Parathyroid adenoma (tissue), 2 donors: ENCODE measurements at regions not wholly inside any gene's neighbourhood (a gene's known extent, or its start where the extent isn't known, plus 50 kb on each side); places are given as distances from the start of the nearest gene placed in this dataset.

Experiments used
- H2AFZ ChIP-seq: fragments of 300-600 bp; sonication (generic); one replicate; pipeline ENCODE4 v1.7.0; 2017; ENCODE audit warnings: antibody characterized with exemption, mild to moderate bottlenecking
- H3K27ac ChIP-seq: fragments of 300-600 bp; sonication (generic); one replicate; pipeline ENCODE4 v1.7.0; 2017
- H3K27me3 ChIP-seq: fragments of 300-600 bp; sonication (generic); one replicate; pipeline ENCODE4 v1.7.0; 2017; ENCODE audit warnings: low read length; ENCODE audit not compliant: control insufficient read depth, insufficient read depth
- H3K36me3 ChIP-seq: fragments of 300-600 bp; sonication (generic); one replicate; pipeline ENCODE4 v1.7.0; 2017; ENCODE audit warnings: low read length; ENCODE audit not compliant: control insufficient read depth, insufficient read depth
- H3K4me1 ChIP-seq: fragments of 300-600 bp; sonication (generic); one replicate; pipeline ENCODE4 v1.7.0; 2017; ENCODE audit warnings: control low read depth
- H3K4me2 ChIP-seq: fragments of 300-600 bp; sonication (generic); one replicate; pipeline ENCODE4 v1.7.0; 2017; ENCODE audit warnings: low read length
- H3K4me3 ChIP-seq: fragments of 300-600 bp; sonication (generic); one replicate; pipeline ENCODE4 v1.7.0; 2017; ENCODE audit warnings: low read depth, low read length
- H3K79me2 ChIP-seq: fragments of 300-600 bp; sonication (generic); one replicate; pipeline ENCODE4 v1.7.0; 2017; ENCODE audit warnings: control low read depth
- H3K9ac ChIP-seq: fragments of 300-600 bp; sonication (generic); one replicate; pipeline ENCODE4 v1.7.0; 2017; ENCODE audit warnings: mild to moderate bottlenecking
- H3K9me3 ChIP-seq: fragments of 300-600 bp; sonication (generic); one replicate; pipeline ENCODE4 v1.7.0; 2017; ENCODE audit warnings: low read length; ENCODE audit not compliant: control insufficient read depth
- TF ChIP-seq, protein P1 (sequence below): fragments of 300-600 bp; sonication (generic); IDR thresholded peaks from one replicate; pipeline ENCODE4 v1.7.0; 2017; ENCODE audit warnings: antibody characterized with exemption, mild to moderate bottlenecking
- donor health status: primary hyperparathyroidism.

DNA sequence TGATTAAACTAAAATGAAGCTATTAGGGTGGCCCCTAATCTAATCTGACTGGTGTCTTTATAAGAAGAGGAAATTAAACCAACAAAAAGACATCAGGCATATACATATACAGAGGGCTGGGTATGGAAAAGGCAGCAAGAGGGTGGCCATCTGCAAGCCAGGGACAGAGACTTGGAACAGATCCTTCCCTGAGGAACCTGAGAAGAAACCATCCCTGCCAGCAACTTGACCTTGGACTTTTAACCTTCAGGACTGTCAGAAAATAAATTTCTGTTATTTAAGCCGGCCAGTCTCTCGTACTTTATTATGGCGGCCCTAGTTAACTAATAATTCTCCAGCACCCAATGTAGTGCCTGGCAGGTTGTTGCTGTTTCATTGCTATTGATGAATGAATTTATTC lies 361.5 kb upstream of the PDGFD start:
- H3K36me3 ChIP-seq, result no peaks in the 10 kb centered on the region
- no peak overlapping the region for H3K4me3 ChIP-seq
- no peaks in the 10 kb centered on the region for H3K79me2 ChIP-seq
- TF ChIP-seq, protein P1, sequence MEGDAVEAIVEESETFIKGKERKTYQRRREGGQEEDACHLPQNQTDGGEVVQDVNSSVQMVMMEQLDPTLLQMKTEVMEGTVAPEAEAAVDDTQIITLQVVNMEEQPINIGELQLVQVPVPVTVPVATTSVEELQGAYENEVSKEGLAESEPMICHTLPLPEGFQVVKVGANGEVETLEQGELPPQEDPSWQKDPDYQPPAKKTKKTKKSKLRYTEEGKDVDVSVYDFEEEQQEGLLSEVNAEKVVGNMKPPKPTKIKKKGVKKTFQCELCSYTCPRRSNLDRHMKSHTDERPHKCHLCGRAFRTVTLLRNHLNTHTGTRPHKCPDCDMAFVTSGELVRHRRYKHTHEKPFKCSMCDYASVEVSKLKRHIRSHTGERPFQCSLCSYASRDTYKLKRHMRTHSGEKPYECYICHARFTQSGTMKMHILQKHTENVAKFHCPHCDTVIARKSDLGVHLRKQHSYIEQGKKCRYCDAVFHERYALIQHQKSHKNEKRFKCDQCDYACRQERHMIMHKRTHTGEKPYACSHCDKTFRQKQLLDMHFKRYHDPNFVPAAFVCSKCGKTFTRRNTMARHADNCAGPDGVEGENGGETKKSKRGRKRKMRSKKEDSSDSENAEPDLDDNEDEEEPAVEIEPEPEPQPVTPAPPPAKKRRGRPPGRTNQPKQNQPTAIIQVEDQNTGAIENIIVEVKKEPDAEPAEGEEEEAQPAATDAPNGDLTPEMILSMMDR, result no peak
- no peak overlapping the region for H3K9ac ChIP-seq
- no peaks in the 10 kb centered on the region for H3K9me3 ChIP-seq
- no peaks in the 10 kb centered on the region for H3K27me3 ChIP-seq
- no peak overlapping the region for H3K27ac ChIP-seq
- no peaks in the 10 kb centered on the region for H3K4me1 ChIP-seq
- H2AFZ ChIP-seq, result no peak overlapping the region
- no peak overlapping the region for H3K4me2 ChIP-seq

DNA sequence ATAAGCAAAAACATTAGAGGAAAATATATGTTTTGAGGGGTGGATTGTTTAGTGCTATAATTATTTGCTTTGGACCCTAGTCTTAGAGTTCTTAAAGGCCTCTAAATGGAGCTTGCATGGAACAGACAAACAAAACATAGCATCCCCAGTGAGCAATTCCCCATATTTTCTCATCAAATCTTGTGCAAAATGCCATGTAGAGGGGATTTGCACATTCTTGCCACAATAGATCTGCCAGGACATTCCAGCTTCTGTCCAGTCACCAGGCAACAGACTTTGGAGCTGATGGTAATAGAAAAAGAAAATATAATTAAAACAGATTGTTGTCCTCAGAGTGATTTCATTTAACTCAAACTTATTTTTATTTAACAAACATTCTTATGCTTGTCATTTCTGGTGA lies 360.3 kb upstream of the PDGFD start:
- H3K9ac ChIP-seq, result no peak overlapping the region
- no peaks in the 10 kb centered on the region for H3K79me2 ChIP-seq
- TF ChIP-seq, protein P1, result no peak
- H3K4me2 ChIP-seq, result no peak overlapping the region
- no peak overlapping the region for H3K4me3 ChIP-seq
- H3K36me3 ChIP-seq, result no peaks in the 10 kb centered on the region
- no peak overlapping the region for H3K27ac ChIP-seq
- H3K9me3 ChIP-seq, result no peaks in the 10 kb centered on the region
- H3K4me1 ChIP-seq, result no peaks in the 10 kb centered on the region
- no peaks in the 10 kb centered on the region for H3K27me3 ChIP-seq
- H2AFZ ChIP-seq, result no peak overlapping the region

DNA sequence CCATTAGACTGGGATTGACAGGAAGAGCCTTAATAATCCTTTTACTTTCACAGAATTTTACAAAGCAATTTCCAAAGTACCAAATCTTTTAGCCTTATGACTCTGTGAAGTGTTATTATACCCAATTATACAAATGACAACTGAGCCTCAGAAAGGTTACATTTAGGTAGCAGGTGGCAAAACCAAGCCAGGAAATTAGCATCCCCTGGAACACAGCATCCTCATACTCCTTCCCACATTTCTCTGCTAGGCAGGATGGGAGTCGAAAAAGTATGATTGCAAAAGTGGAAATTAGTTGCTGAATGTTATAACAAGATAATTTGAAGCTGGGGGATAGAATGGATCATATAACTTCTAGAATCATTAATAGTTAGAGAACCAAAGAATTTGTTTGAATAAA lies 359.7 kb upstream of the PDGFD start:
- H3K36me3 ChIP-seq, result no peaks in the 10 kb centered on the region
- H3K27me3 ChIP-seq, result no peaks in the 10 kb centered on the region
- H3K4me2 ChIP-seq, result no peak overlapping the region
- no peak overlapping the region for H2AFZ ChIP-seq
- no peak overlapping the region for H3K27ac ChIP-seq
- H3K4me1 ChIP-seq, result no peaks in the 10 kb centered on the region
- H3K9me3 ChIP-seq, result no peaks in the 10 kb centered on the region
- H3K9ac ChIP-seq, result no peak overlapping the region
- no peak overlapping the region for H3K4me3 ChIP-seq
- no peaks in the 10 kb centered on the region for H3K79me2 ChIP-seq
- TF ChIP-seq, protein P1, result no peak

DNA sequence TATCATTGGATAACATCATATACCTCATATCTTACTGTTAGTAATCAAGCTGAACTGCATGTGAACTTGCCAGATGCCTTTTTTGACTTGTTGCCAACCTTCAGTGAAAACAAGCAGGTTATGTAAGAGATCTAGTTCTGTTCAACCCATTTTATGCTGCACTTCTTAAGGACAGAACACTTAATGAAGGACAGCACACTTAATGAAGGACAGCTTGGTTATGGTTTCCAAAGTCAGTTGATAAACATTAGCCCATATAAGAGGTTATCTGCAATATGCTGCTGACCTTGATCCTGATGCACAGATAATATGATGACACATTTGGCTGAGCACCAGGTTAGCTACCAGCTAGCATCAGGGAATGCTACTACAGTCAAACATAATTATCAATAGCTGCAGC lies 358.7 kb upstream of the PDGFD start:
- no peak overlapping the region for H3K4me3 ChIP-seq
- no peak overlapping the region for H3K4me2 ChIP-seq
- H3K4me1 ChIP-seq, result no peaks in the 10 kb centered on the region
- H3K9ac ChIP-seq, result no peak overlapping the region
- no peaks in the 10 kb centered on the region for H3K9me3 ChIP-seq
- H3K79me2 ChIP-seq, result no peaks in the 10 kb centered on the region
- H3K36me3 ChIP-seq, result no peaks in the 10 kb centered on the region
- TF ChIP-seq, protein P1, result no peak
- no peak overlapping the region for H3K27ac ChIP-seq
- H2AFZ ChIP-seq, result no peak overlapping the region
- no peaks in the 10 kb centered on the region for H3K27me3 ChIP-seq

DNA sequence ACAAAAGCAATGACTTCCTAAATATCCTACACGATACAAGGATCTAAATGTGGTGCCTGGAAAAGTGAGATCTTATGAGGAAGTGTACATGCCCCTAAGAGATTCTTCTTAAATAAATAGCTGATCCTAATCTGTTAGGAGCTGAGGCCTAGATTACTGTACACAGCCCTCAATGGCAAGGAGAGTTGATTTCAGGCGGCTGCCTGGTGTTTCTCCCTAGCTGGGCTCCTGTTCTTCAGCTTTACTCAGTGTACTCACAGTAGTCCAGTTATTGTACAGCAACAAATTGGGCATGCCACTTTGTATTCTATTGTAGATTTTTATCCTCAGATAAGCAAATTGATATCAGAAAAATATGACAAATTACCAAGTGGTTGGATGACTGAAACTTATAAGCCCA lies 358.2 kb upstream of the PDGFD start:
- H3K27me3 ChIP-seq, result no peaks in the 10 kb centered on the region
- H3K9me3 ChIP-seq, result no peaks in the 10 kb centered on the region
- no peak overlapping the region for H3K9ac ChIP-seq
- no peak overlapping the region for H3K4me3 ChIP-seq
- H3K79me2 ChIP-seq, result no peaks in the 10 kb centered on the region
- no peak overlapping the region for H3K4me2 ChIP-seq
- TF ChIP-seq, protein P1, result no peak
- H3K36me3 ChIP-seq, result no peaks in the 10 kb centered on the region
- no peak overlapping the region for H3K27ac ChIP-seq
- H2AFZ ChIP-seq, result no peak overlapping the region
- H3K4me1 ChIP-seq, result no peaks in the 10 kb centered on the region
